GF-D8 (cell line): ENCODE measurements at regions not wholly inside any gene's neighbourhood (a gene's known extent, or its start where the extent isn't known, plus 50 kb on each side); places are given as distances from the start of the nearest gene placed in this dataset.
"Not testable (repeated sequence)": the region's sequence is repeated elsewhere in the genome, so short reads cannot be mapped to it uniquely, and the experiment has no call there.

Experiments
- DNase-seq: peaks from one replicate; lab custom pipeline; 2025; lab: John Stamatoyannopoulos, UW

DNA sequence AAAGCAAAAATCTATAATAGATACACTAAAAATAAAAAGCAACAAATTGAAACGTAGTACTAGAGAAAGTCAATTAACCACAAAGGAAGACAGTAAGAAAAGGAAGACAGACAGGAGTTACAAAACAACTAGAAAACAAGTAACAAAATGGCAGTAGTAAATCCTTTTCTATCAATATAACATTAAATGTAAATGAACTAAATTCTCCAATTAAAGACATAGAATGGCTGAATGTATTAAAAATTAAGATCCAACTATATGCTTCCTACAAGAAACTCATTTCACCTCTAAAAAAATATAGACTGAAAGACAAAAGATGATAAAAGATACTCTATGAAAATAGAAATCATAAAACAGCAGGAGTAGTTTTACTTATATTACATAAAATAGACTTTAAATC lies 79.1 kb downstream of the CTH start:
- DNase-seq: no peak

DNA sequence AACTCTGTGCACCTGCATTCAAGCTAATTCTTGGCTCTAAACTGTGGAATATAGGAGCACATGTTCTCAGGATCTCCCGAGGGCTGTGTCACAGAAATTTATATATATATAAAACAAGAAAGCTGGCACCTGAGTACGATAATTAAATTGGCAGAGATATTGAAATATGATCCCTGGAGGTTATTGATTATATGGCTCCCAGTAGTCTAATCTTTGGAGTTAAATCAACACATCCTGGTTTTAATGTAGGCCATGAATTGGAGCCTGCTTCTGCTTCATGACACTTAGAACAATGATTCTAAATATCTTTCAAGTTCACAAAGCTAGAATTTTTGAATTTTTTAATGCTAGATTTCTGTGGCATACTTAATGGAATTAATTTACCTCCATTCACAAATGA lies 84.3 kb downstream of the CTH start:
- no peak for DNase-seq

DNA sequence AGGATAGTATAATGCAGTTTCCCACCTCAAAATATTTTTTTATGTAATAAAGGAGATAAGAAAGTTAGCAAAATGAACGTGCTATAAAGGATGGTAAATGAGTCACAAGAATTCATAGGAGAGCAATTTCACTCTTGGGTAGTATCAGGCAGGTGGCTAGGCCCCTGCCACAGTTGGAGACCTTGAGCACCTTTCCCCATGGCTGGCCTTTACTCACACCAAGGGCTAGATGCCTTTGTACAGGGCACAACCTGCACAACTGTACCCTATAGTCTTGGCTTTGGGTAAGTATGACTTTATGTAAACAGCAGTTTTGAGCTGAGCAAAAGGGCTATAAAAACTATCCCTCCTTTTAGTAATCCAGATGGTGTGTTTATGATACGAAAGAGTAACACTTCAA lies 85.1 kb downstream of the CTH start:
- no peak for DNase-seq

DNA sequence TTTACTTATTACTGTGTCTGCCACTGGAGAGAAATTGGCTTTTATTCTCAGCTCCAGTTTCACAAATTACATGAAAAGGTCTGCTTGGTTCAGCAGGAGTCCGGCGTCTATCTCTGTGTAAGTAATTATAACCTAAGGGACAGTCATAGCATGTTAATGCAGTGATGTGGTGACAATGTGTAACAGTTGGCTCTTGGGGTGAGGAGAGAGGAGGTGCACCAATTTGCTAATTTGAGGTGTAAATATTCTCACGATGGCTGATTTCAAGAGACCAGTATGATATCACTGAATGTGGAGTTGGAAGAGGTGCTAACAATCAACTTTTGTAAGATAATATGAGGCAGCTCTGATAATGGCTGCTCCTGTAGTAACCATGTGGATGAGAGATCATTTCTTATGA lies 86.1 kb downstream of the CTH start:
- DNase-seq: no peak

DNA sequence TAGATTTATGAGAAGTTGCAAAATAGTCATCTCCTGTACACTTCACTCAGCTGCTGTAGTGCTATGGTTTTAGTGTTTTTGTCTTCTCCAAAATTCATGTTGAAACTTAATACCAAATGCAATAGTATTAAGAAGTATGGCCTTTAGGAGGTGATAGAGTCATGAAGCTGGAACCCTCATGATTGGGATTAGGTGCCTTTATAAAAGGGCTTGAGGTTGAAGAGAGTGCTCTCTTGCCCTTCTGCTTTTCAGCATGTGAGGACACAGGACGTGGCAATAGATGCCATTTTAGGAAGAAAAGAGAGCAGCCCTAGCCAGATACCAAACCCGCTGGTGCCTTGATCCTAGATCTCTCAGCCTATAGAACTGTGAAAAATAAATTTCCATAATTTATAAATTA lies 87.6 kb downstream of the CTH start:
- DNase-seq: no peak

DNA sequence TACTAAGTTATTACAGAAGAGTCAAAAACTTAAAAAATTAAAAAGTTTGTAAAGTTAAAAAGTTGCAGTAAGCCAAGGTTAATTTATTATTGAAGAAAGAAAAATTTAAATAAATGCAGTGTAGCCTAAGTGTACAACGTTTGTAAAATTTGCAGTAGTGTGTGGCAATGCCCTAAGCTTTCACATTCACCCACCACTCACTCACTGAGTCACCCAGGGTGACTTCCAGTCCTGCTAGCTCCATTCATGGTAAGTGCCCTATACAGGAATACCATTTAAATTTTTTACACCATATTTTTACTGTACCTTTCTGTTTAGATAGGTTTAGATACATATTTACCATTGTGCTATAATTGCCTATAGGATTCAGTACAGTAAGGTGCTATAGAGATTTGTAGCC lies 88.6 kb downstream of the CTH start:
- DNase-seq: no peak

DNA sequence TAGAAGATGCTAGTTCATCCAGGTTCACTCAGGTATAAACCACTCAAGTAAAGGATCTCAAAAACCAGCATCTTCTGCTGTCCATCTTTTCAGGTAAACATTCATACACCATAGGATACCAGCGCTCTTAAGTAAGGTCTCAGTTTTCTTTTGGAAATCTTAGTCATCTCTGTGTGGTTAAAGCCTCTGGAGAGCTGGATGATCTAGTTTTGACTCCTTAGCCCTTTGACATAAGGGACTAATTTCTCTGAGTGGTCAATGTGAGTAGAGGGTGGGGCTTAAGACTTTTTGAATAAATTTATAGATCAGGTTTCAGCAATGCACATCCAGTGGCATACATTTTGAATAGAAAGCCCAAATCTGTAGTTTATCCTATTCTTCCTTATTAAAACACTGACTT lies 92.3 kb downstream of the CTH start:
- DNase-seq: no peak

DNA sequence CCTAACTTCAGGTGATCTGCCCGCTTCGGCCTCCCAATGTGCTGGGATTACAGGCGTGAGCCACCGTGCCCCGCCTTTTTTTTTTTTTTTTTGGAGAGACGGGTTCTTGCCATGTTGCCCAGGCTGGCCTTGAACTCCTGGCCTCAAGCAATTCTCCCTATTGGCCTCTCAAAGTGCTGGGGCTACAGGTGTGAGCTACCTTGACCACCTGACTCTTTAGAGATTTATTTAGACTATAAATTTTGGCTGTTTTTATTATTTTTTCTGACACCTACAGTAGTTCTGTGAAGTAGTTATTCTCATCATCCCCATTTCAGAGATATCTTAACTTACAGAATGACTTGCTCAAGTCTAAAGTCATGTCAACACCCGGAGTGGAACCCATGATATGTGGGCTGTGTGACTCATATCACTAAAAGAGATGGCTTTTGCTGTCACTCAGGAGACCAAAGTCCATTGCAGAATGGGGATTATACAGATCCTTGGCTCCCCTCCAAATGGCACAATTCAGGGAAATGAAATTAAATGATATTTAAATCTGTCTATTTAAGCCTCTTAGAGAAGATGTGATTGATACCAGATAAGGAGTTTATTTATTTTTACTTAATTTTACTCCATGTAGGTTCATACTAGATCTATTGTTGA lies 93.2 kb downstream of the CTH start:
- no peak for DNase-seq

DNA sequence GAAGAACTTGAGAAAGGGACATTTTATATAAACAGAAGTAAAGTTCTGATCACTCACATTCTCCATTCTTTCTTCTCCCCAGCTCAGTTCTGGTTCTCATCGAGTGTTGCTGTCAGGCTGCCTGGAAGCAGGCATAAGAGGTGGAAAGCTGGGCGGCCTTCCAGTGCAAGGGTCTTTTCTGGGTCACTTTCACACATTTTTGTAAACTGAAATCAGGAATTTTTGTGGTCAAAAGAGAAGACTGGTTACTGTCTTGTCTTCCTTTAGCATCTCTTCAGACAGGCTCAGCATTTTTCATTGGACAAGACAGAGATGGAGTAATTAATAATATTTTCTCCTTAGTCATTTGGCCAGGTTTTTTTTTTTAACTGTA lies 93.7 kb downstream of the CTH start:
- DNase-seq: no peak

DNA sequence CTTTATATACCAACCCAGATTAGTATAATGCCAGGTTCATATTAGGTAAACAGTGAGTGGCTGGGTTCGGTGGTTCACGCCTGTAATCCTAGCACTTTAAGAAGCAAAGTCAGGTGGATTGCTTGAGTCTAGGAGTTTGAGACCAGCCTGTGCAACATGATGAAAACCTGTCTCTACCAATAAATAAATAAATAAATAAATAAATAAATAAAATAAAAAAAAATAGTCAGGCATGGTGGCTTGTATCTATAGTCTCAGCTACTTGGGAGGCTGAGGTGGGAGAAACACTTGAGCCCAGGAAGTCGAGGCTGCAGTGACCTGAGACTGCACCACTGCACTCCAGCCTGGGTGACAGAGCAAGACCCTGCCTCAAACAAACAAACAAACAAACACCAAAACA lies 96.9 kb downstream of the CTH start:
- not testable (repeated sequence) for DNase-seq

DNA sequence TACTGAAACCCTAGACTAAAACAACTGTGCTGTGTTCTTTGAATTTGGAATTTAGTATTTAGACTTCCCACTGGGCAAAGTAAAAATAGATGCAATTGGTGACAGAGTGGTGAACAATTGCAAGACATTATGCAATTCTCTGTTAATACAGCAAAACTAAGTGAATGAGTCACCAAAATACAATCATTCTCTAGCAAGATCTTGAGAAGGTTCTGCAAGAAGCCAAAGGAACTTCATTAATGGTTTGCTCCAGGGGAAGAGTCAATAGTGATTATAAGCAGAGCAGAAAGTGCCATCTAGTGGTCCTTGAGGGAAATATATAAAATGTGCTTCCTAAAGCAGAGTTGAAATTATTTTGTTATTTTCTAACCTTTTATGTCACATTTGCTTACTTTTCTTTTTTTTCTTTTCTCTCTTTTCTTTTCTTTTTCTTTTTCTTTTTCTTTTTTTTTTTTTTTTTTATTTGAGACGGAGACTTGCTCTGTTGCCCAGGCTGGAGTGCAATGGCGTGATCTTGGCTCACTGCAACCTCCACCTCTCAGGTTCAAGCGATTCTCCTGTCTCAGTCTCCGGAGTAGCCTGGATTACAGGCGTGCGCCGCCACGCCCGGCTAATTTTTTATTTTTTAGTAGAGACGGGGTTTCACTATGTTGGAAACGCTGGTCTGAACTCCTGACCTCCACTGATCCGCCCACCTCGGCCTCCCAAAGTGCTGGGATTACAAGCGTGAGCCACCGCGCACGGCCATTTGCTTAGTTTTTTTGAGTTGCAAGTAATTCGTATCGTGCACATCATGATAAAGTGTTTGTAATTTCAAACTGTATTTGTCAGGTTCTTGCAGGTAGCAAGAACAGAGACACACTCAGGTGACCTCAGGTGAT lies 99.2 kb downstream of the CTH start:
- DNase-seq: peak; percentile 18

DNA sequence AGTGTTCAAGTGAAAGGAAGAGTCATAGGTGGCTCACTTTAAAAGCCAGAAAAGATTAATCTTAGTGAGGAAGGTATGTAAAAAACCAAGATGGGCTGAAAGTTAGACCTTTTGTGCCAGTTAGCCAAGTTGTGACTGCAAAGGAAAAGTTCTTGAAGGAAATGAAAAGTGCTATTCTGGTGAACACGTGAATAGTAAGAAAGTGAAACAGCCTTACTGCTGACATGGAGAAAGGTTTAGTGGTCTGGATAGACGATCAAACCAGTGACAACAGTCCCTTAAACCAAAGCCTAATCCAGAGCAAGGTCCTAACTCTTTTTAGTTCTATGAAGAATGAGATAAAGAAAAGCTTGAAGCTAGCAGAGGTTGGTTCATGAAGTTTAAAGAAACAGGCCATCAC lies 106.4 kb downstream of the CTH start:
- no peak for DNase-seq

DNA sequence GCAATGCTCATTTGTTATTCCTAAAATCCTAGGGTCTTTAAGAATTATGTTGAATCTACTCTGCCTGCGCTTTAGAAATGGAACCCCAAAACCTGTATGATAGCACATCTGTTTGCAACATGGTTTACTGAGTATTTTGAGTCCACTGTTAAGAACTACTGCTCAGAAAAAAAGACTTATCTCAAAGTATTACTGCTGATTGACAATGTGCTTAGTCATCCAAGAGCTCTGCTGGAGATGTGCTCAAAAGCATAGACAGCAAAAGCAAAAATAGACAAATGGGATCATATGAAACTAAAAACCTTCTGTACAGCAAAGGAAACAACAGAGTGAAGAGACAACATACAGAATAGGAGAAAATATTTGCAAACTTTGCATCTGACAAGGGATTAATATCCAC lies 107.0 kb downstream of the CTH start:
- DNase-seq: no peak

DNA sequence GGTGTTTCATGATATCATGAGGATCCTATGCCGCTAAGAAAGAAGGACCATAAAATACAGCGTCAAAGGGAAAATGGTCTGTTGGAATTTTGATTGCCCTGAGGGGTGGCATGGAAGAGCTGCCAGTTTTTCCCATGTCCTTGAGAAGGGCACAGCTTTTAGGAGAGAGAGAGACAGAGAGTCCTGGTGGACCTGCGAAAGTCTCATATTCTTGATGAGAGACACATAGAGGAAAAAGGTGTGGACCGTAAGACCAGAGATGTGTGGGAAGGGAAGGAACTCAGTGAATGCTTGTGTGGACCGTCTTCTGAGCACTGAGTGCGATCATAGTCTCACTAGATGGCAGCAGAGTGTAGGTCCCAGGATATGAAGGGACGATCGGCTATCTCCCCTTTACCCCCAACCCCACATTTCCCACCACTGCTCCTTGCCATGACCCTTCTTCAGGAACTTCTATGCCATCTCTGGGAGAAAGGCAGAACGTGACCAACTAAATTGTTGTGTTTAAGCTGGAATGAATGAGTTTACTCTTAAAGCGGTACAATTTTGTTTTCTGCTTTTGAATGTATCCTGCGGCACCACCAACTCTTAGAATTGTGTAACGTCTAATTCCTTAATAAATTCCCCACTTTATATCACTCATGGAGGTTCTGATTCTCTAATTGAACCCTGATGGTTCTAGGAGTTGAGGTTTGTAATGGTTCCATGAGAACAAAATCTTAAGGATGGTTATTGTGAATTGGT lies 117.7 kb downstream of the CTH start:
- no peak for DNase-seq

DNA sequence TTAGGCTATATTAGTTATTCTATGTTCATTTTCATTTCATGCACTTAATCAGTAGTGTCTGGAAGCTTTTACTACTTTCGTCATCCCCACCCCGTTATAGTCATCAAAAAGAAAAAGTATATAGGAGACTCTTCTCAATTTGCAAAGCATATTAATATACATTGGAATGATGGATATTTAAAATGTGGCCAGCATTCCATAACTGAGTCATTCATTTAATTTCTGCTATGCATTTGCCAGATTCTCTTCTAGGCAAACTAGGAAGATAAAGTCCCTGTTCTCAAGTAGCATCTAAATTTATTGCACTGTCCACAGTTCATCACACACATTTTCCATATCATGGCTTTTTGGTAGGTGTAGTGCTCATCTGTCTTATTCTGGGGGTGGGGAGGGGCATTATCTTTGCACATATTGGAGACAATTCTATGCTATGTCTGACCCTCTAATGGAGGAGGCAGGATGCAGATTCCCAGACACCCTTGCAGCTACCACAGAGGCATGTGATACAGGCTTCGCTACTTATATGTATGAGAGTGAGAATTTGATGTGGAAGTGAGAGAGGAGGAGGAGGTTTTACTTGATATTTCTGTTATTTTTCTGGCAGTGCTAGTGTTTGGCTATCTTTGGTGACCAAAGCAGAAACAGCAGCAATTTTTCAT lies 125.8 kb downstream of the CTH start:
- DNase-seq: no peak

DNA sequence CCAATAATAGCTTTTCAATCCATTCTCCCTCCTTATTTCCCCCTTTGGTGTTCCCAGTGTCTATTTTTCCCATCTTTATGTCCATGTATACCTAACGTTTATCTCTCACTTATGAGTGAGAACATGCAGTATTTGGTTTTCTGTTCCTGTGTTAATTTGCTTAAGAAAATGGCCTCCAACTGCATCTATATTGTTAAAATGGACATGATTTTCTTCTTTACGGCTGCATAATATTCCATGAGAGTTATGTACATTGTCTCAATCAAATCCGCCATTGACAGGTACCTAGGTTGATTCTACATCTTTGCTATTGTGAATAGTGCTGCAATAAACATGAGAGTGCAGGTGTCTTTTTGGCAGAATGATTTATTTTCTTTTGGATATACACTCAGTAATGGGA lies 126.7 kb downstream of the CTH start:
- DNase-seq: no peak

DNA sequence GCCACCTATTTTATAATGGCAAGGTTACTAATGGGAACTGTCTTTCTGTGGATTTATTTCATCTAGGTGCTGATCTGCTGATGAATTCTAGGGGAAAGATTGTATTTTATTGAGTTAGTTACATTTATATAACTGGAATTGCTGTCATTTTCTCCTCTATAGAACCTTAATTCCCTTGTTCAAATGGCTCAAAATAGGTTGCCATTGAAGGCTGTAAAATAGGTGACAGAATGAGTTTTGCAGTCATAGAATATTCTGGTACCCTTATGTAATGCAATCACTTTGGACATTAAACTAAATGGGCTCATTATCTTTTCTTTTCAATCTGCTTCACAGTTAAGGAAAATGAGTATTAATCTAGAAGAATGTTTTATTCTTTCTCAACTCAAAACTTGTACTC lies 131.0 kb downstream of the CTH start:
- no peak for DNase-seq

DNA sequence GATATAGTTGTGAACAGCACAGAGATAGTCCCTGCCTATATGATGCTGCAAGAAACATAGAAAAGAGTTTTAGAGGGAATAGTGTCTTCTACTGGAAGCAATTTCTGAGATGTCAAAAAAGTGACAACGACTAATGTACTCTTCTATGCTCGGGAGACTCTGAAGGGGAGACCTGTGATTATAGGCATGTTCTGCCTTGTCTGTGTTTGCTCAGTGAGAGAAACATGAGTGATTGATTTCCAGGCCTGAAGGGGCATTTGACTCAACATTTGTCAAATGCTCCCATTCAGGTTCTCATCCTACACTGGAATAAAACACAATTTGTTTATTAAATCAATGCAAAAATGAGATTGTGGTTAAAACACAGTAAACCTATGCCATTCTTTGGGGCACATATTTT lies 131.8 kb downstream of the CTH start:
- no peak for DNase-seq

DNA sequence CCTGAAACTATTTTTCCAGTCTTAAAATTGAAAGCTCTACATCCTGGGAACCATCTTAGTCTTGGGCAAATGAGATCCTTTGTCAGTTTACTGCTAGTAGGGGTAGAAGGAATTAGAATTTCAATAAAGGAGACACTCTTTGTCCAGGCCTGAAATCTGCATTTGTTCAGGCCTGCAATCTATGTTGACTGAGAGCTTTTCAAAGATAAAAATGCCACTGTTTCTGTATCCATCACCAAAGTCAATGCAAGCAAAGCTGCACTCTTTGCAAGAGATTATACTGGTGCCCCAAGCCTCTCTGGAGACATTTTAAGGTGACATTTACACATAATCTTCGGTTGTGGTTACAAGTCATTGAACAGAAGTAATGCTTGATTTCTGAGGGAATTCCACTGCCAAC lies 135.7 kb downstream of the CTH start:
- DNase-seq: no peak

DNA sequence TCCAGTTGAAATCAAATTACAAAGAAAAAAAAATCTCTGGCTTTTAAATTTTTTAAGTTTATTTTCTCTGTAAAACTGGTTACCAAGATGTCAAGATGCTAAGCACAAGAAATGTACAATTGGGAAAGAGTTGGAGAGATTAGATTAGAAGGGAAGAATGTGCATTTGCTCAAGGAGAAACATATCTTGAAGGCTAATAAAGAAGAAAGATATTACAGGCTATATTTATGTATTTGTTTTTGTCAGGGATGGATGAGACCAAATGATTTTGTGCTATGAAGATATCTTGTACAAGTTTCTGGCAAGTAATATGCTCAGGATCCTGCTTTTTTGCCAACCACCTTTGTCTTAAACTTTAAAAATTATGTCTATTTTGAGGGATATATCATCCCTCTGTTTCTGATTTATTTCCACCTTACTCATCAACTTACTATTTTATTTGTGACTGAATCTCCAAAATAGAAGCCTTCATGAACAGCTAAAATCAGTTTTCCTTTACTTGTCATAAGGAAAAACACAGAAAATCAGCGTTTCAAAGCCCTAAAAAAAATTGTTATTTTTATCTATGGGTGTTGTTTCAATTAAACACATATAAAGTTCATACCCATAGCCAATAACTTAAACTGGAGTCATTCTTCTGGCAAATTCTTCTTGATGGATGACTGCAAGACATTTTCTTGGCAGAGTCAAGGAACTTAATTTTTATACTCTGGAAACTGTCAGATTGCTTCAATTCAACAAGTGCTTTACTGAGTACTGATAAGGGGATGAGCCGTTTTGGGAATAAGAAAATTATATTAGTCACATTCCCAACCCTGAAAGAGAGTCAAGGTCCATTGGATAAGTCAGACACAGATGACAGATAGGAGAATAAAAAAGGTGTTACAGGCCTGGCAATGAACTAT lies 141.8 kb downstream of the CTH start:
- DNase-seq: no peak

DNA sequence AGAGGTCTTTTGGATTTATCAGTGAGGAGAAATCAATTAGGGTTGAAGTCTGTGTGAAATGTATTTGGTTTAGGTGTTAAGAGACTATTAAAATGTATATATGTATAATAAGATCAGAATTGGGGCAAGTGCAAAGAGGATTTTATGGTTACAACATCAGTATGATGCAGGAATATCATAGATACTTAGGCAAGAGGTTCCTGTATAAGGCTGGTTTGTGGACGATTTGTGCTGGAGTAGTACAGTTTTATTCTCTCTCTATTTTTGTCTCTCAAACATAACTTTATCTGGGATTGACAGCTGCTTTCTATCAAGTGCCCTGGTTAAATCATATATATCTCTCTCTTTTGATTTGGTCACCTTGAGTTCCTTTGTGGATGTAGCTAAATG lies 142.5 kb downstream of the CTH start:
- DNase-seq: no peak

DNA sequence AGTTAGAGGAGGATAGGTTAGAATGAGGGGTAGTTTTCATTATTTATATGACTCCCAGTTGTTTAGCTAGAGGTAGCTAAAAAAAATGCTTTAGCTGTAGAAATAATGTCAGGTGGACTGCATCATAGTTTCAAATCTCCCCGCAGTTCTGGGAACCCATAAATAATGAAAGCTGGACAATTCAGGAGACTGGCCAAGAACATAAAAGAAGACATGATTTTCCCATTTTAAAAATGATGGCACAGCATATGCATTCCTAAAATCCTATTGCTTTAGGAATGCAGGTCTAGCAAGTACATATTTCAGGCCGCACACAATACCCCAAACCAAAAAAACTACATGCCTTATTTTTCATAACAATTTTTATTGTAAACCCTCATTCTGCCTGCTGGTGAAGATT lies 143.3 kb downstream of the CTH start:
- no peak for DNase-seq
